Stimulated activated naive B cell treated with anti-CD40 and anti-IgM and Interleukin-4, amounts not matched to agents 10 μg/mL and 1 μg/mL and 100 μg/mL, for 72 hours (primary cell): ENCODE measurements at regions not wholly inside any gene's neighbourhood (a gene's known extent, or its start where the extent isn't known, plus 50 kb on each side); places are given as distances from the start of the nearest gene placed in this dataset.
"Not testable (repeated sequence)": the region's sequence is repeated elsewhere in the genome, so short reads cannot be mapped to it uniquely, and the experiment has no call there.

Experiments used
- ATAC-seq, 2 donors: fragments of 150-1000 bp; cut with Tn5 transposase; replicated peaks; 2 replicates each; pipeline ENCODE4 v1.10.0; 2021; ENCODE audit warnings: moderate library complexity in 1 of 2
- DNase-seq: peaks from one replicate; pipeline ENCODE4 v3.0.0; 2021
- H3K27ac Mint-ChIP-seq: one replicate; pipeline ENCODE4 v1.8.0; 2022; ENCODE audit warnings: mild to moderate bottlenecking, mixed read lengths
- H3K27me3 Mint-ChIP-seq, 2 donors: one replicate each; pipeline ENCODE4 v1.8.0; 2022; ENCODE audit warnings: mixed read lengths in 2 of 2
- H3K36me3 Mint-ChIP-seq, 2 donors: one replicate each; pipeline ENCODE4 v1.8.0; 2022; ENCODE audit warnings: mixed read lengths in 2 of 2, mild to moderate bottlenecking in 1 of 2
- H3K4me1 Mint-ChIP-seq, 2 donors: one replicate each; pipeline ENCODE4 v1.8.0; 2022; ENCODE audit warnings: mixed read lengths in 2 of 2, mild to moderate bottlenecking in 1 of 2
- H3K4me3 Mint-ChIP-seq, 2 donors: one replicate each; pipeline ENCODE4 v1.8.0; 2022; ENCODE audit warnings: mild to moderate bottlenecking in 2 of 2, mixed read lengths in 2 of 2, moderate library complexity in 1 of 2
- H3K9me3 Mint-ChIP-seq, 2 donors: one replicate each; pipeline ENCODE4 v1.8.0; 2022; ENCODE audit warnings: mixed read lengths in 2 of 2, mild to moderate bottlenecking in 1 of 2

DNA sequence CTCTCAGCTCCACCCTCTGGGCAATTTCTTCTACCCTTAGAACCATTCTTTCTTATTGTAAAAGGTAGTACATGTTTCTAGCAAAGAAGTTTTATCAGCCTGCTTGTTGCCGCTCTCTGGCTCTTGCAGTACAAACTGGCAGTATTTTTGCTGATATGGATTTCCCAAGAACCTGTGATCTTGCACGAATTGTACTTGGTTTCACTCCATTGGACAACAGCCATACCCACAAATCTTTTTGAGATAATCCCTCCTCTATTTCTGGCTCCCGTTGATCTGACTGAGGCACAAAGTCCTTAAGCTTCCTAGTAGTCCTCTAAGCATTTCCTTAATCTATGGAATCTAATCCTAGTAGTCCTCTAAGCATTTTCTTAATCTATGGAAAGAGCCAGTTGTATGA lies 487.0 kb upstream of the PTCHD4 start:
- H3K27me3 Mint-ChIP-seq: no peaks in the 10 kb centered on the region
- DNase-seq: no peak
- no peak overlapping the region for H3K4me3 Mint-ChIP-seq
- no peak overlapping the region for H3K27ac Mint-ChIP-seq
- peaks cover 0 to 3% of the 10 kb centered on the region in 2 donors for H3K9me3 Mint-ChIP-seq
- ATAC-seq: no peak
- H3K4me1 Mint-ChIP-seq: no peaks in the 10 kb centered on the region
- no peaks in the 10 kb centered on the region for H3K36me3 Mint-ChIP-seq

DNA sequence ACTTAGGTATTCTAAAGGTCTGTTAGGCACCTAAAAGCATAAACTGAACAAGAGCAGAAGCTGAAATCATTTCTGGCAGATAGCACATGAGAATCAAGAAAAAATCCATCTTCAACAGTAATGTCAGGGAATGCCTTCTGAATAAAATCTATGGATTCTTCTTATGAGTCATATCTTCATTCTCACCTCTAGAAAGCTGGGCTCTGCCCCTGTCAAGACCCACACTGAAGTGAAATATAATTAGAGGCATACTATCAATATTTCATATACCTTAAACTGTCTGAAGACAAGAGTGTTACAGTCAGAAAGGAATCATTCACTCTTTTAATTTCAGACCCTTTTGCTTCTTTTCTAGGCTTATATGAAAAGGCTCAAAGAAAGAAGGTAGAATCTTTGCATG lies 485.8 kb upstream of the PTCHD4 start:
- ATAC-seq: no peak
- no peaks in the 10 kb centered on the region for H3K36me3 Mint-ChIP-seq

DNA sequence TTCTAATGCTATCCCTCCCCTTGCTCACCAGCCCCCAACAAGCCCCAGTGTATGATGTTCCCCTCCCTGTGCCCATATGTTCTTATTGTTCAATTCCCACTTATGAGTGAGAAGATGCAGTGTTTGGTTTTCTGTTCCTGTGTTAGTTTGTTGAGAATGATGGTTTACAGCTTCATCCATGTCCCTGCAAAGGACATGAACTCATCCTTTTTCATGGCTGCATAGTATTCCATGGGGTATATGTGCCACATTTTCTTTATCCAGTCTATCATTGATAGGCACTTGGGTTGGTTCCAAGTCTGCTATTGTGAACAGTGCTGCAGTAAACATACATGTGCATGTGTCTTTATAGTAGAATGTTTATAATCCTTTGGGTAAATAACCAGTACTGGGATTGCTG lies 480.2 kb upstream of the PTCHD4 start:
- peaks cover 3 to 16% of the 10 kb centered on the region in 2 donors for H3K9me3 Mint-ChIP-seq
- ATAC-seq, H3K36me3 Mint-ChIP-seq, H3K27me3 Mint-ChIP-seq, H3K4me1 Mint-ChIP-seq, H3K27ac Mint-ChIP-seq, DNase-seq, H3K4me3 Mint-ChIP-seq: not testable (repeated sequence)

More for the DNA sequence above, 485.8 kb upstream of the PTCHD4 start:
- H3K4me1 Mint-ChIP-seq: no peaks in the 10 kb centered on the region
- no peak for DNase-seq
- no peak overlapping the region for H3K27ac Mint-ChIP-seq
- H3K4me3 Mint-ChIP-seq: no peak overlapping the region
- H3K9me3 Mint-ChIP-seq: peaks cover 0 to 8% of the 10 kb centered on the region in 2 donors
- H3K27me3 Mint-ChIP-seq: no peaks in the 10 kb centered on the region

DNA sequence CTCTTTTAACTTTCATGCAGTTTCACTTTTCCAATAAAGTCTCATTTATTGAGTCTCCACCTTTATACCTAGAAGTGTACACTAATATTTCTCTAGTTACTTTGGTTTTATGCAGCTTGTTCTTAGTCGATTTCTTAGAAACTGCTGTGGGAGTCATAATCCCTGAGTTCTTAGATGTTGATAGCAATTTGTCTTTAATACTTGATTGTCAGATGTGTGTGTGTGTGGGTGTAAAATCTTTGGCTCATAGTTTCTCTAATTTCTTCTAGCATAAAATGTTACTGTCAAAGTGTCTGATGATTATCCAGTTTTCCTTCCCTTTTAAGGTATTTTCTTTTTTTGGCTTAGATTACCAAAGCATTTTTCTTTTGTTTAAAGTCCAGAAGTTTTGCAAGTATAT lies 473.8 kb upstream of the PTCHD4 start:
- Mint-ChIP-seq H3K27ac (no peak overlapping the region), H3K36me3 (no peaks in the 10 kb centered on the region), H3K4me3 (no peak overlapping the region), H3K4me1 (no peaks in the 10 kb centered on the region), H3K9me3 (no peaks in the 10 kb centered on the region), H3K27me3 (no peaks in the 10 kb centered on the region)
- DNase-seq: no peak
- ATAC-seq: no peak

DNA sequence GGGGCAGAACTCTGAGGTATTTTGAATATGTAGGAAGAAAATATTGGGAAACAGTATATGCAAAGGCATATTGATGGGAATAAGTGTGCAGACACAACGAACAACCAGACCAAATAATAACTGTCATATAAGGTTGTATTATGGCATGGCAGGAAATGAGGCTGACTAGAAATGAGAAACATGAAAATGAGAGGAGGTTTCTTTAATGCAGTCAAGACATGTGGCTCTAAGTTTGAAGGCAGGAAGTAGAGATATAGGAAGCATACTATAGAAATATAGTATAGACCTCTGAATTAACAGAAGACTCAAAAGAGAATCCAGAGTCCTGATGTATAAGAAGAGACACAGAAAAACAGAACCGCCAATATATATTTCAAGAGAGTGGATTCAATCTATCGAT lies 459.7 kb upstream of the PTCHD4 start:
- Mint-ChIP-seq H3K36me3 (no peaks in the 10 kb centered on the region), H3K9me3 (peaks cover 6% of the 10 kb centered on the region in 2 donors), H3K27me3 (no peaks in the 10 kb centered on the region), H3K27ac (no peak overlapping the region), H3K4me3 (no peak overlapping the region), H3K4me1 (no peaks in the 10 kb centered on the region)
- ATAC-seq (no peak), DNase-seq (no peak)

DNA sequence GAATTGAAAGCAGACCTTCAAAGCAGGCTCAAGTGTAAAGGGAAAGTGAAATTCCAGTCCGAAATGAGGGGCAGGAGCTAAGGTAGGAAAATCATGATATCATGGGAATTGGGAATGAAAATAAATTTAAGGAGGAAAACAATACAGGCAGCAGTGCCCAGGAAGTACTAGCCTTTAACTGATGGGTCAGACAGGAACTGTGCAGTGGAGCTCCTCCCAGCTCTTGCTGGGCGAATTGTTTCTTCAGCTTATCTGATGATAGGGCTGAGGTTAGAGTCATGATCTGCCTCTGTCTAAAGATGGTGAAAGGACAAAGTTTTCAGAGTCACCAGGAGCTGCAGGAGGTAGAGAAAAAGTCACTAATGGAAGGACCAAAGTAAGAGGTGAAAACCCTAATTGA lies 457.9 kb upstream of the PTCHD4 start:
- DNase-seq (no peak), ATAC-seq (no peak)
- H3K27ac Mint-ChIP-seq: no peak overlapping the region
- H3K27me3 Mint-ChIP-seq: no peaks in the 10 kb centered on the region
- peaks cover 5 to 6% of the 10 kb centered on the region in 2 donors for H3K9me3 Mint-ChIP-seq
- no peak overlapping the region for H3K4me3 Mint-ChIP-seq
- no peaks in the 10 kb centered on the region for H3K4me1 Mint-ChIP-seq
- no peaks in the 10 kb centered on the region for H3K36me3 Mint-ChIP-seq

DNA sequence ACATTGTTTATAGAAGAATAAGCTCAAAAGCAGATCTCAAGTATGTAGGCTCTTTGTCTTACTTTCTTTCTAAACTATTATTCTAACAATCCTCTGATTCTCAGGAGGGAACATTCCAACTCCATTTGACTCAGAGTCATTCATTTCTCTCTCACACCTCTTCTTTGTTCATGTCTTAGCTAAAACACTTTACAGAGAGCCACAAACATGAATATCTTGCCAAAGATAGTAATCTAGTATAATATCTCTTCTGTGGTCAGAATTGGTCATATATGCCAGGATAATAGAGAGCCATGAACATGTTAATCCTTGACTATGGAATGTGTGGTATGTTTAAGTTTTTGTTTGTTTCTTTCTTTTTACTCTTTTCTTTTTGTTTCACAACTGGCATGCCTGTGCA lies 456.0 kb upstream of the PTCHD4 start:
- H3K9me3 Mint-ChIP-seq: peaks cover 5 to 6% of the 10 kb centered on the region in 2 donors
- H3K4me3 Mint-ChIP-seq: no peak overlapping the region

DNA sequence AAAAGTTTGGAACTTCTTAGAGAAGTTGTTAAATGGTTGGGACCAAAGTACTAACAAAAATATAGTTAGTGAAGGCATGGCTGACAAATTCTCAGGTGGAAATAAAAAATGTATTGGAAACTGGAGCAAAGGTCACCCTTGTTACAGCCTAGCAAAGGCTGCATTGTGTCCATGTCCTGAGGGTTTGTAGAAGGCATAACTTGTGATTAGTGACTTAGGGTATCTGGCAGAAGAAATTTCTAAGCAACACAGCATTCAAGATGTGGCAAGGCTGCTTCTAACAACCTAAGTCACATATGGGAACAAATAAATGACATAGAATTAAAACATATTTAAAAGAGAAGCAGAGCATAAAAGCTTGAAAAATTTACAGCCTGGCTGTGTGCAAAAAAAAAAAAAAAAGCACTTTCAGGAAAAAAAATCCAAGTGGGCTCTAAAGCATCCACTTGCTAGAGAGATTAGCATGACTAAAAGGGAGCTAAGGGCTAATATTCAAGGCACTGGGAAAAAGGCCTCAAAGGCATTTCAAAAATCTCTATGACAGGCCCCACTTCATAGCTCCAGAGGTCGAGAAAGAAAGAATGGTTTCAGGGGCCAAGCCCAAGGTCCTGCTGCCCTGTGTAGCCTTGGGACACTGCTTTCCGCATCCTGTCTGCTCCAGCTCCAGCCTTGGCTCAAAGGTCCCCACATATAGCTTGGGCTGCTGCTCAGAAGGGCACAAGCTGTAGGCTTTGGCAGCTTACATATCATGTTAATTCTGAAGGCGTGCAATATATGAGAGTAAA lies 453.2 kb upstream of the PTCHD4 start:
- no peak for ATAC-seq
- Mint-ChIP-seq H3K4me1 (no peaks in the 10 kb centered on the region), H3K36me3 (no peaks in the 10 kb centered on the region), H3K4me3 (no peak overlapping the region), H3K27me3 (no peaks in the 10 kb centered on the region), H3K27ac (no peak overlapping the region), H3K9me3 (peaks cover 5 to 10% of the 10 kb centered on the region in 2 donors)
- DNase-seq: no peak

More for the DNA sequence above, 456.0 kb upstream of the PTCHD4 start:
- no peak for ATAC-seq
- no peak for DNase-seq
- H3K36me3 Mint-ChIP-seq: no peaks in the 10 kb centered on the region
- no peaks in the 10 kb centered on the region for H3K4me1 Mint-ChIP-seq
- H3K27ac Mint-ChIP-seq: no peak overlapping the region
- no peaks in the 10 kb centered on the region for H3K27me3 Mint-ChIP-seq

DNA sequence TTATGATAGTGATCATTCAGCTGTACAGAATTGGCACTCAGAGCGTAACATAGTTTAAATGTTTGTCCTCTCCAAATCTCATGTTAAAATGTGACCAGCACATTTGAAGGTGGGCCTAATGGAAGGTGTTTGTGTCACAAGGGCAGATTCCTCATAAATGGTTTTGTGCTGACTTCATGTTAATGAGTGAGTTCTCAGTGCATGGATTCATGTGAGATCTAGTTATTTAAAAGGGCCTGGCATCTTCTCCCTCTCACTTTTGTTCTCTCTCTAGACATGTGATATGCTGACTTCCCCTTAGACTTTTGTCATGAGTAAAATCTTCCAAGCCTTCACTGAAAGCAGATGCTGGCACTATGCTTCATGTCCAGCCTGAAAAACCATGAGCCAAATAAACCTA lies 452.4 kb upstream of the PTCHD4 start:
- peaks cover 2 to 5% of the 10 kb centered on the region in 2 donors for H3K9me3 Mint-ChIP-seq
- ATAC-seq (no peak), DNase-seq (no peak)
- H3K27me3 Mint-ChIP-seq: no peaks in the 10 kb centered on the region
- no peaks in the 10 kb centered on the region for H3K4me1 Mint-ChIP-seq
- H3K36me3 Mint-ChIP-seq: no peaks in the 10 kb centered on the region
- no peak overlapping the region for H3K27ac Mint-ChIP-seq
- H3K4me3 Mint-ChIP-seq: no peak overlapping the region

DNA sequence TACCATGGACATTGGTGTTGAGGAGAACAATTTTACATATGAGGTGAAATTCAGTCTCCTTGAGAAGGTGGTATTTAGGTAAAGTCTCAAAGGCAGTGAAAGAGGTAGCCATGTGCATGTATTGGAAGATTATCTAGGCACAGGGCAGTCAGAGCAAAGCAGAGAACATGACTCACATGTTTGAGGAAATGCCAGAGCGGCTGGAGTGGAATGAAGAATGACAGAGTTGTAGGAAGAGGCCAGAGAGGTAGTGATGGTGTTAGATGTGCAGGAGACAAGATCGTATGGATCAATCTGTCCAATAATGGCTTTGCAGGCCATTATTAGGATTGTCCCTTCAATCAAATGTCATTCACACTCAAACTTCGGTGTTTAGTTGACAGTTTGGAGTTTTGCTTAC lies 449.4 kb upstream of the PTCHD4 start:
- Mint-ChIP-seq H3K4me3 (no peak overlapping the region), H3K27ac (no peak overlapping the region), H3K27me3 (no peaks in the 10 kb centered on the region), H3K4me1 (no peaks in the 10 kb centered on the region), H3K36me3 (no peaks in the 10 kb centered on the region), H3K9me3 (peaks cover 0 to 4% of the 10 kb centered on the region in 2 donors)
- ATAC-seq: no peak
- no peak for DNase-seq

DNA sequence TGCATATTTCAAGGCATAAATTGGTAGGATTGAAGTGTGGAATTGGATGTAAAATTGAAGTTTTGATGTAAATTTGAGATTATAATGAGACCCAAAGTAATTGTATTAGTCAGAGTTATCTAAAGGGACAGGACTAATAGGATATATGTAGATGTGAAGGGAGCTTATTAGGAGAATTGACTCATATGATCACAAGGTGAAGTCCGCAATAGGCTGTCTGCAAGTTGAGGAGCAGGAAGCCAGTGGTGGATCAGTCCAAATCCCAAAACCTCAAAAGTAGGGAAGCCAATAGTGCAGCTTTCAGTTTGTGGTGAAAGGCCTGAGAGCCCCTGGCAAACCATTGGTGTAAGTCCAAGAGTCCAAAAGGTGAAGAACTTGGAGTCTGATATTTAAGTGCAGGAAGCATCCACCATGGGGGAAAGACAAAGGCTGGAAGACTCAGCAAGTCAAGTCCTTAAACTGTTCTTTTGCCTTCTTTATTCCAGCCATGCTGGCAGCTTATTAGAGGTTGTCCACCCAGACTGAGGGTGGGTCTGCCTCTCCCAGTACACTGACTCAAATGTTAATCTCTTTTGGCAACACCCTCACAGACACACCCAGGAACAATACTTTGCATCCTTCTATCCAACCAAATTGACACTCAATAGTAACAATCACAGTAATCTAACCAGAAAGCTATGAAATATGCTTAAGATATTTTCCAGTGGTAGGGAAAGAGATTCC lies 442.6 kb upstream of the PTCHD4 start:
- Mint-ChIP-seq H3K36me3 (no peaks in the 10 kb centered on the region), H3K4me1 (no peaks in the 10 kb centered on the region), H3K27me3 (no peaks in the 10 kb centered on the region), H3K27ac (no peak overlapping the region), H3K9me3 (peaks cover 5 to 6% of the 10 kb centered on the region in 2 donors), H3K4me3 (no peak overlapping the region)
- DNase-seq (no peak), ATAC-seq (no peak)

DNA sequence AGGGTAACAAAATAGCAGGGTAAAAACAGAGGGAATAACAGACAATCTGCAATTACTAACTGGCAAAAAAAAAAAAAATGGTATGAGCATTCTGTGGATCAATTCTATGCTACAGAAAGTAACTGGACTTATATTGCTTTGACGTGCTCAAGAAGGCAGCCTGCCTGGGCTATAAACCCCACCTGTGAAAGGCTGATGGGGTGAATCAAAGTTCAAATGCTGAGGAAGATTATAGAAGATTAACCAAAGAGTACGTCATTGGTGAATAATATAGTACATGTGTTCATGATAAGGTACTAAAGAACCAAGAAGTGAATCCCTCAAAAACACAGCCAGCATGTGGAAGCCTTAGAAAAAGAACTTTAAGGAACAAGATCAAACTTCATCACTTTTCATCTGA lies 441.9 kb upstream of the PTCHD4 start:
- DNase-seq (no peak), ATAC-seq (no peak)
- no peaks in the 10 kb centered on the region for H3K4me1 Mint-ChIP-seq
- no peaks in the 10 kb centered on the region for H3K36me3 Mint-ChIP-seq
- no peak overlapping the region for H3K4me3 Mint-ChIP-seq
- peaks cover 5 to 7% of the 10 kb centered on the region in 2 donors for H3K9me3 Mint-ChIP-seq
- no peak overlapping the region for H3K27ac Mint-ChIP-seq
- no peaks in the 10 kb centered on the region for H3K27me3 Mint-ChIP-seq

DNA sequence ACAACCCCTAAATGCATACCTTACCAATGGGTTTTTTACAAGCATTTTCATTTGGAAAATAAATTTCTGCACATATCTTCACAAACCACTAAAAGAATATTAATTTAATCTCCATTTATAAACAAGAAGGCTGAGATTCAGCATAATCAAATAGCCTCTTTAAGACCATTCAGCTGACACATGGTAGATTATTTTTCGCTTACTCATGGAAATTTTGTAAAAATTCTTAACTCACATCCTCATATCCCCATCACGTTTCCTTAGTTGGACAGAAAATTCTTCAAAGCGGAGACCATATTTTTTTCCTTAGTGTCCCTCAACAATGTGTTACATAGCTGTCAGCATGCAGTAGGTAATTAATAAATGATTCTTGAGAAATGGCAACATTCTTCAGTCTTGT lies 439.6 kb upstream of the PTCHD4 start:
- ATAC-seq: no peak
- H3K27ac Mint-ChIP-seq: no peak overlapping the region
- H3K27me3 Mint-ChIP-seq: no peaks in the 10 kb centered on the region
- H3K4me3 Mint-ChIP-seq: no peak overlapping the region
- no peak for DNase-seq
- H3K36me3 Mint-ChIP-seq: no peaks in the 10 kb centered on the region
- H3K9me3 Mint-ChIP-seq: peaks cover 5 to 7% of the 10 kb centered on the region in 2 donors
- H3K4me1 Mint-ChIP-seq: no peaks in the 10 kb centered on the region

DNA sequence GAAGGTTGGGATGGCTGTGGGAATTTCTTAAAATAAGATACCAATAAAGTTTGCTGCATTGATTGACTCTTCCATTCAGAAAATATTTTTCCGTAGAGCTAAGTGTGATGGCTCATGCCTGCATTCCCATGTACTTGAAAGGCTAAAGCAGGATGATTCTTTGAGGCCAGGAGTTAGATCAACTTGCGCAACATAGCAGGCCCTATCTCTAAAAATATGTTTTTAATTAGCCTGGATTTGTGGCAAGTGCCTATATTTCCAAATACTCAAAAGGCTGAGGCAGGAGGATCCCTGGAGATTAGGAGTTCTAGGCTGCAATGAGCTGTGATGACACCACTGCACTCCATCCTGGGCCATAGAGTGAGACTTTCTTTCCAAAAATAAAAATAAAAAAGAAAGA lies 431.2 kb upstream of the PTCHD4 start:
- Mint-ChIP-seq H3K36me3 (no peaks in the 10 kb centered on the region), H3K27me3 (no peaks in the 10 kb centered on the region), H3K4me1 (no peaks in the 10 kb centered on the region), H3K9me3 (peaks cover 4 to 5% of the 10 kb centered on the region in 2 donors), H3K27ac (no peak overlapping the region), H3K4me3 (no peak overlapping the region)
- no peak for ATAC-seq
- no peak for DNase-seq

DNA sequence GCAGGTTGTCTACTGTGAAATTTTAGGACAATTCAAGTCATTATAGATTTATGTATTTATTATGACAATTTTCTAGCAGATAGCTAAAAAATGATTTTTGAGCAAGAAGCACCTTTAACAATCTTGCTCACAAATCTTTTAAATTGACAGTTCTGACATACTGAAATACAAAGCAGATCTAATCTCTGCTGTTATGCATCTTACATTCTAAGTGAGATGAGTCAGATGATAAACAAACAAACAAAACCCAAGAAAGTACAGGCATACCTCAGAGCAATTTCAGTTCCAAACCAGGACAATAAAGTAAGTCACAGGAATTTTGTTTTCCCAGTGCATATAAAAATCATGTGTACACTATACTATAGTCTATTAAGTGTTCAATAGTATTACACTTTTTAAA lies 430.7 kb upstream of the PTCHD4 start:
- no peaks in the 10 kb centered on the region for H3K36me3 Mint-ChIP-seq

More for the DNA sequence above, 430.7 kb upstream of the PTCHD4 start:
- Mint-ChIP-seq H3K27ac (no peak overlapping the region), H3K27me3 (no peaks in the 10 kb centered on the region), H3K4me1 (no peaks in the 10 kb centered on the region), H3K9me3 (peaks cover 4 to 5% of the 10 kb centered on the region in 2 donors), H3K4me3 (no peak overlapping the region)
- DNase-seq (no peak), ATAC-seq (no peak)
